HG02642 (cell line): ENCODE measurements at regions not wholly inside any gene's neighbourhood (a gene's known extent, or its start where the extent isn't known, plus 50 kb on each side); places are given as distances from the start of the nearest gene placed in this dataset.

Source experiments
- ATAC-seq: cut with Tn5 transposase; IDR thresholded peaks from one replicate; pipeline ENCODE4 v1.9.1; 2021; ENCODE audit warnings: mild to moderate bottlenecking; ENCODE audit not compliant: unreplicated experiment, poor library complexity

DNA sequence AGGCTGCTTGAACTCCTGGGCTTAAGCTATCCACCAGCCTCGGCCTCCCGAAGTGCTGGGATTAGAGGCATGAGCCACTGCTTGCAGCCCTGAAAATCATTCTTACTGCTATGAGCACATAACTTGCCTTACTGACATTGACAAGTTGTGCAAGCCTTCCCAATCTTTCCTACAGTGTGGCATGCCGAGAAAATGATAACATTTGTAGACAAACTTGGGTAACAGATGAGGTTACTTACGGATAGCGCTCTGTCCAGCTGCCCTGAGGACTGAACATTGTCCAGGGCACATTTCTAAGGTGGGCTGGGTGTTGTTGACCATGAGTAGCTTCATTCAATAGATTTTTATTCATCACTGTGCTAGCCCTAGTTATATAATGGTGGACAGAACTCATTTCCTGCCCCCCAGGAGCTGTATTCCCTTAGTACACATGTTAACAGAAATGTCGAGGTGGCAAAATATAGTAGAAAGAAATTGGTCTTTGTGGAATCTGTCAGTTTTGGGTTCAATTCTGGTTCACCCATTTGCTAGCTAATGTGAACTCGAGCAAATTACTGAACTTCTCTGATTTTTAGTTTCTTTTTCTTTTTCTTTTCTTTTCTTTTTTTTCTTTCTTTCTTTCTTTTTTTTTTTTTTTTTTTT, 118.4 kb upstream of the AKIRIN2 start:
- no peak for ATAC-seq

DNA sequence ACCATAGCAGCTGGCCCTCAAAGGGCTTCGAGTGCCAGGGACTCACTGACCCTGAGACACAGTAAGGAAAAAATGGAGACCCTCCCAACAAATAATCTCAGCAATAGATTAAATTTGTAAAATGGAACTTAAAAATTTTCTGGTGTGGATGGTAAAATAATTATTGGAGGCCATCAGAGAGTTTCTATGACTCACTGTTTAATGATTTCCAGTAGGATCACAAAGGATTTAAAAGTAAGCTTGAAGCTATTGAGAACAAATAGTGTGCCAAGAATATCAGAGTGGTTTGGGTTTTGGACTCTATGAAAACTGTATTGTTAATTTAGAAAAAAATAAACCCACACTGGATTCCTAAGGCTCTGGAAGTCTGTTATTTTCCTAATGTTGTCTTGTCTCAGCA, 115.2 kb upstream of the AKIRIN2 start:
- no peak for ATAC-seq

DNA sequence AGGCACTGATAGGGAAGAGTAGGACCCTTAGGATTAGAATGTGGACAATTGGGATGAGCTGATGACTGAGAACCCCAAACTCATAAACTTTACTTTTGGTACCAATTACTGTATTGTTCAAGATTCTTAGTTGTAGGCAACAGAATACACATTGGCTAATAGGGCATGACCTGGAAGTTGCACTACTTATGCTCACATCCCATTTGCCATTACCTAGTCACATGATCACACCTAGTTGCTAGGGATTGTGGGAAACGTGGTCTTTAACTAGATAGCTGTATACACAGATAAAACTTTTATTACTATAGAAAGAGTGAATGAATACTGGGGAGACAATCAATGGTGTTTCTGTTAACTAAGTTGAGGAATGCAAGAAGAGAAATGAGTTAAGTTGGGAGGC, 113.4 kb upstream of the AKIRIN2 start:
- ATAC-seq, result no peak

DNA sequence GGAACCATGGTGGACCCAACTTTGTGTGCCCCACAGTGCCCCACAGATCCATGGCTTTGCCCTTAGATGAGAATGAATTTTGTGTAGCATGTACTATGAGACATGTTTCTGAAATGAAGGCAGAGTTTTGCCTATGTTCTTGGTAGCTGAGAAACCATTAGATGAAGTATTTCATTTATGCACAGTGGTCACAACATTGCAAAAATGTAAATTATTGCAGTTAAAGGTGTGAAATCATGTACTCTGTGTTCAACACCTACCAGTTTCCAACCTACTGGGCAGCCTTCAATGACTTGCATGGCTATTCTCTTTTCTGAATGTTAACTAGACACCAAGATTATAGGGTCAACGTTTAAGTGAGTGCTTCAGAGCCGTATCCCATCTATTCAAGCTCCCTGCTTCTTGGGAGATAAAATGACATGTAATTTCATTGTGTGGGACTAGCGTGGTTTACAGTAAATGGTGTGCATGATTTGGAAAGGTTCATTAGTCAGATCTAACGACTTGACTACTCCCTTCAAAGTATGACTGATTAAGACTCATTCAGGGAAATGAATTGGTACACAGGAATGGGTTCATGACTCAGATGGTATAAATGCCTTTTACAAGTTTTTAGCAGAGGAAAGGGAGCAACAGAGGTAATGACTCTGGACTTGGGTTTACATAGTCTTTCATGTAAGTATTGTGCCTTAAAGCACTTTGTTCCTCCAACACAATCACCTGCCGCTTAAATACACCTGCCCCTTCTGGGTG, 106.1 kb upstream of the AKIRIN2 start:
- ATAC-seq, result no peak

DNA sequence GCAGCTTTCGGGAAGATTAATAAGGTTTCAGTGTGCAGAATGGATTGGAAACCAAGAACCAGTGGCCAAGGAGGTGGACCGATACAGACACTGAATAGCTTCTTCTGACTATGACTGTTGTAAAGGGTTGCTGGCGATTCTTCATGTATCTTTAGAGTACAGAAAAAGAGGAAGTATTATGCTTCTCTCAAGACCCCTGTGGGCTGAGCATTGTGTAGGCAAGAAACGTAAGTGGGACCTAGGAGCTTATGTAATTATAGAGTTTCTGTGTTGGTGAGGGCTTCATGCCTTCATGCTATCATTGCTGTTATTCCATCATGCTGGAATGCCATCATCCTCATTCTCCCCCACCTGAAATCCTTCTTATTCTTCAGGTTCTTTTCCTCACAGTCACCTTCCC, 105.4 kb upstream of the AKIRIN2 start:
- ATAC-seq, result peak; percentile 73

DNA sequence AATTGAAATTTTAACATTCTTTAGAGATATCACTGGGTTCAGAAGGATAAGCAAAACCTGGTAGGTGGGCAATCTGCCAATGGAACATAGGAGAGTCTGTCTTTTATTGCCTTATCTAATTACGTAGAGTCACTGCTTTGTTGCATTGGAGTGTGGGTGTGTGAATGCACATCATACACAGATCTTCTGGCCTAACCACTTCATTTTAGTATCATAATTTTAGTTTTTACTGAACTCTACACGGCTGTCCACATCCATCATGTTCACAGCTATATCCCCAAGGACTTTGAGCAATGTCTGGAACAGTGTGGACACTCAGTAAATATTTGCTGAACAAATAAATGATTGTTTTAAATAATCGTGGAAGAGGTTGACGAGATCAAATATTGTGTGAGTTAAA, 104.6 kb upstream of the AKIRIN2 start:
- no peak for ATAC-seq

DNA sequence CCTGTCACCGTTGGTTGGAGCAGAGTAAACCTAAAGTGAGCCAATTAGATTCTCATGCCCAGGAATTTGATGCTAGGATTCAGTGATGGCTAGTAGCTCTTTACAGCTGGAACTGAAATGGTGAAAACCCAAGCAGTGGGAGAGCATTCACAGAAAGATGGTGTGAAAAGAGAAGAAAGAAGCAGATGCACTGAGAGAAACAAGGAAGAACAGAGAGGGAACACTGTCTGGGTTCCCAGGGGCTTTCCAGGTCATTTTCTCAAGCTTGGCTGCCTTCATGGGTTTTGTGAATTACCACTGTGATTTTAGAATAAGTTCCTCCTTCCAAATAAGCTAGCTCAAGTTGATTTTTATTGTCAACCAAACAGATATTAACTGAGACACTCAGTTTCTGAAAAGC, 104.1 kb upstream of the AKIRIN2 start:
- ATAC-seq, result no peak

DNA sequence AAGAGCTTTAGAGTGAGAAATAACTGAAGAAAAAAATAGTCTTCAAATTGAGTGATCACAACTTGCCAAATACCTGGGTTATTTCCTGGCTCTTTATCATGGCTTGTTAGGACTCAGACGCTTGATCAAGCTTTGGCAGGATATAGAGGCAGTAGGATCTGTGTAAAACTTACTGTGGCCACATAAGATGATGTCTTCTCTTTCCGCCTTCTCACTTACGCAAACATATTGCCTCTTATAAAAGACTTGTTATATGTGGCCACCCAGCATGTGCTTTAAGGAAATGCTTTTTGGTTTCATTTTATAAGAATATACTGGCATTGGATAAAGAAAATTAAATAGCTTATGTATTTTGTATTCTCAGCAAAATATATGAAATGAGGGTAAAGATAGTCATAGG, 101.8 kb upstream of the AKIRIN2 start:
- ATAC-seq, result no peak

DNA sequence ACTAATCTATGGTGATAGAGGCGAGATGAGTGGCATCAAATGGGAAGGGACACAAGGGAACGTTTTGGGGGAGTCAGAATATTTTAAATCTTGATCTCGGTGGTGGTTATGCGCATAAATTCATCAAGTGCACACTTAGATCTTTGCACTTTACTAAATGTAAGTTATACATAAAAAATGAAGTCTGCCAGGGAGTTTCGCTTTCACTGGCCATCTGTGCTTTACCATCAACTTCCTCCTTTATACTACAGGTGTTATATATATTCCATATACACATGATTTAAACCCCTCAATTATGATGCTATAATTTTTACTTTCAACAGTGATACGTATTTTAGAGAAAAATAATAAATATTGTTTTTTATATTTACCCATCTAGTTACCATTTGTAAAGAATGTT, 97.6 kb upstream of the AKIRIN2 start:
- ATAC-seq, result no peak

DNA sequence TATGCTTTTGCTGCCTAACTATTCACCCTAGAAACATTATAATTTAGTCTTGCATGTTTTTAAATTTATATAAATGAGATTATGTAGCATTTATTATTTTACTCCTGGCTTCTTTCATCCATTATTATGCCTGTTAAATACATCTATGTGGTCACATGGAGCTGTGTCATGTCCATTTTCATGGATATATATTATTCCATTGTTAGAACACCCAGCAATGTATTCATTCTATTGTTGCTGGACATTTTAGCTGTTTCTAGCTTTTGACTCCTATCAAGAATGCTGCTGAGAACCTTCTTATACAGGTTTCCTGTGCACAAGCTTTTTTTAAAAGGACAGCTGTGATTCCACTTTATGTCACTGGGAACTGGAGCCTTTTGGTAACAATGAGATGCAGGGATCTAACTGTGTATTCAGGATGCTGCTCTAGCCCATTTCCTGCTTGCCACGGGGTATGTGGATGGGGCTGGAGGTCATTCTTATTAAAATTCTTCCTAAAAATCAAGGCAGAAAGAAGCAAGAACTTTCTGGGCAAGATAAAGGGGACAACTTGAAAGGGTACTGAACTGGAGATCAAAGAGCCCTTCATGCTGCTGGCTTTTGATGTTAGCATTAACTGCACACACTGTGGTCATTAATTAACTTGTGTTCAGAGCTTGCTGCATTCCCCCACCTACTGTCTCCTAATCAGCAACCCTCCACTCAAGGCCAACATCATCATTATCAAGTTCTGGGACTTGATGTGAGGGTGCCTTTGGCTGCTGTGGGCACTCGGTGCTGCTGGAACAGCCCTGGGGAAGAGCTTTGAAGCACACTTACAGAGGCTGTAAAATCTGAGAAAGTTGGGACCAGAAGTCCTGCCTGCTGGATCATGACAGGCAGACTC, 96.6 kb upstream of the AKIRIN2 start:
- no peak for ATAC-seq

DNA sequence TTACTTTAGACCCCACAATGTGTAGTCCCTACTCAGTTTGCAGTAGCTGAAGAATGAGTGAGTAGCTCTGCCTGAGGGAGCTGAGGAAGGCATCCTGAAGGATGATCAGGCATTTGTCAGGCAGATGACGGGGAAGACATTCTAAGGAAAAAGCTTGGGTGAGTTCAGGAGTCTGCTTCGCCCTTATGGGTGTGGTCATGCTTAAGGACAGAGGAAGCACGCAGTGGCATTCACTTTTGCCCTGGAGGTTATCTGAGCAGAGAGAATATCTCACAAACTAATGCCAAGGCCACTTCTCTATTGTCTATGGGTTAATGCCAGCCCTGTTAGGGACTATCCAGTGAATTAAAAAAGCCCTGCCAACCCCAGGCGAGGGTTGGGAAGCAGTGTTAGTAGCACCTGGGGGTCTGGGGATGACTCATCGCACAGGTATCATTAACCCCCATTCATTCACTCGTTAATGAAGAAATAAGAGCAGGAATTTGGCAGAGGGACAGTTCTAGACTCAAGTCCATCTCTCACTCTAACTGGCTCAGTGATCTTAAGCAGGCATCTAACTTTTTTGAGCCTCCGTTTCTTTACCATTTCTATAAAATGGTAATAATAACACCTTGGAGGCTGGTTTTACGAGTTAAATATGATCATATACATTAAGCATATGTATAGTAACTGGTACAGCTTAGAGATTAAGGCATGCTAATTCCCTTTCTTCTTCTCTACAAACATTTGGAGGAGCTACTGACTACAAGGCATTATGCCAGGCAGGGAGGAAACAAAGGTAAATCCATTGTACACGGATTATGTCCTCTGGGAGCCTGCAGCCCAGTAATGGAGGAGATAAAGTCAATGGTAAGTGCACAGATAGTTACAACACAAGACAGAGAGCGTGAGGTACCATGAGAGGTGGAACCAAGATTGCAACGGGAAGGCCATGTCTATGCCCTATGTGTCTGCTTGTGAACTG, 93.2 kb upstream of the AKIRIN2 start:
- no peak for ATAC-seq

DNA sequence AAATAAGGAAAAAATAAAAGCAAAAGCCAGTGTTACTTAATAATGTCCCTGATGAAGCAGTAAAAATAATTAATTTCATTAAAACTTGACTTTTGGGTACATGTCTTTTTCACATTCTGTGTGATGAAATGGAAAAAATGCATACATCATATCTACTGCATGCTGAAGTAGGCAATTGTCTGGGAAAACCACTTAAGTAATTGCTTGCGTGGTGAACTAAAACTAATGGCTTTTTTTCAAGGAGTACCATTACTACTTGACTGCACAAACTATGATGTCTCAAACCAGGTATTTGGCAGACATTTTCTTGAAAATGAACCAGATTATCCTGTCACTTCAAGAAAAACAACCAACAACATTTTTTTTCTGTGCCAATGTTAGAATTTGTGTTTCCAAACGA, 91.3 kb upstream of the AKIRIN2 start:
- ATAC-seq, result no peak

DNA sequence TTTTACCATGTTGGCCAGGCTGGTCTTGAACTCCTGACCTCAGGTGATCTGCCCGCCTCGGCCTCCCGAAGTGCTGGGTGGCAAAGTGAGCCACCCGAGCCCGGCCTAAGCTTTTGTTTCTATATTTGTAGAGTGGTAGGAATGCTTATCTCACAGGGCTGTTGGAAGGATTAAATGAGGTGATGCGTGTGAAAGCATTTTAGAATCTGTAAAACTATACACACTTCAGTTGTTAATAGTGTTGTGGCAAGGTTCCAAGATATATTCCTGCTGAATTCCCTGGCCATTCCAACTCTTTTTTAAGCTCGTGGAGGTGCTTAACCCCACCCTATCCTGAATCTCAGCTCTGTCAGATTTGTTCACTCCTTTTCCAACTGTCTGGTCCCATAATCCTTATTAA, 89.9 kb upstream of the AKIRIN2 start:
- ATAC-seq, result no peak

DNA sequence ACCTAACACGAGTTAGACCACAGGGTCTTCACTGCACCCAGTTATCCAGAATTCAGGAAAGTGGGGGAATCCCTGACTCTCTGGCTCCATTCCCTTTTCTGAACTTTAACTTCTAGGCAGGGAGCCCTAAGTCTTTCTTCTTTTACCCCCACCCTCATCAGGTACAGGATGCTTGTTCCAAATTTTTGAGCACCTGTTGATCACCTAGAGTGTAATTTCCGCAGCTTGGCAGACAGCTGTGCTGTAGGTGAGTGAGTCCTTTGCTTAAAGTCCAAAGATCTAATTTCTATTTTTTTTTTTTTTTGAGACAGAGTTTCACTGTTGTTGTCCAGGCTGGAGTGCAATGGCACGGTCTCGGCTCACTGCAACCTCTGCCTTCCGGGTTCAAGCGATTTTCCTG, 89.5 kb upstream of the AKIRIN2 start:
- no peak for ATAC-seq

DNA sequence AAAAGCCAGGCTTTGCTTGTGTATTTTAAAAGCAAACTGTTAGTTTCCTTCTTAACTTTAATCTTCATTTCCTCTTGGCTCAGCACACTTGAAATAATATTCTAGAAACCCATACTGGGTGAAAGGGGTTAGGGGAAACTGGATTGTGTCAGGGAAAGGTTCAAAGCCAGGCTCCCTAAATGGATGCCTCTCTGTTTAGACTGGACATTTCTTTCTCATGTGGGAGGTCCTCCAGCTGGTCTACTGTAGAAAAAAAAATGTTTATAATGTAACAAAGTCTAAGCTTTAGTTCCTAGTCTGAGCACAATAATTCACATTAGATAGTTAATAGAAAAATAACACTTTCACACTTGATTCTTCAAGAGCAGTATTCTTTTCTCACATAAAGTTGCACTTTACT, 89.0 kb upstream of the AKIRIN2 start:
- ATAC-seq, result no peak

DNA sequence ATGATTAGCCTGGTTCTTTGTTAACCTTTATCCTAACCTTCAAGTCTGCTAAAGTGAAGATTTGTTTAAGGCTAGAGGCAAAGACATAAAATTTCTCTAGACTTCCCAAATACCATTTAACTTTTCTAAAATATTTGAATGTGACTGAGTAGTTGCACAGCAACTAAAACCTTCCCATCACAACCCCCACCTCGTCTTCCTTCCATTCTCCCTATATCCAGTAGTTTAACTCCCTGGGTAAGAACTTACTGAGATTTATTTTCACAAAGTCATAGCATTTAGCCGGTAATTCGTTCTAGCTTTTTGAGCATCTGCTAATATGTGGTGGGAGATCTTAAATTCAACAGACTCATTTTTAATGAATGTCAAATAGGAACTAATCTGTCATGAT, 87.9 kb upstream of the AKIRIN2 start:
- no peak for ATAC-seq

DNA sequence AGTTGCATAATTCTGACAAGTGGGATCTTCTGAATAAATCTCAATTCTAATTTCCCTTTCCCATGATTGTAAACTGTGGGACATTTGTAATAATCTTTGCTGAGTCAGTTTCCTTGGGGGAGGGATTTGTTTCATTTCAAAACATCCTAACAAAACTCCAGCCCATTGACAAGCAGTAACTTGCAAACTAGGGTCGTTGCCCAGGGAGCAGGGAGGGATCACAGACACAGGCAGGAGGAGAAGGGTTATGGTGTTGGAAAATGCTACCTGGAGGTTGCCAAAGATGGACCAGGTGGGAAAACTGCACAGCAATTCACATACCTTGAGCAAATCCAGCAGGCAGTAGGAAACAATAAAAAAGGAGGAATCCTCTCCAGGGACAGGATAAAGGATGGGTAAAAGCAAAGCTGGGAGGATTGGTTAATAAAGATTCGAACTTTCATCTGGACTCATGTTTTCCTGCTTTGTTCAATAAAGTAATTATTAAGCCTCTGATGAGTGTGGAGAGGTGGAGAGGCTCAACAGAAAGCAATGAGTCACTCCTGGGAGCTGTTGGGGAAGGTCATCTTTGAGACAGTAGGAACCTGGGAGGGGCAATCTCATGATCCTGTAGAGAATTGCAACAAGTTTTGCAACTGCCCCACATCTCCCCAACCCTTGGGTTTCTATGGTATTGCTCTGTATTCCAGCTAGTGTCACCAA, 87.3 kb upstream of the AKIRIN2 start:
- ATAC-seq, result no peak

DNA sequence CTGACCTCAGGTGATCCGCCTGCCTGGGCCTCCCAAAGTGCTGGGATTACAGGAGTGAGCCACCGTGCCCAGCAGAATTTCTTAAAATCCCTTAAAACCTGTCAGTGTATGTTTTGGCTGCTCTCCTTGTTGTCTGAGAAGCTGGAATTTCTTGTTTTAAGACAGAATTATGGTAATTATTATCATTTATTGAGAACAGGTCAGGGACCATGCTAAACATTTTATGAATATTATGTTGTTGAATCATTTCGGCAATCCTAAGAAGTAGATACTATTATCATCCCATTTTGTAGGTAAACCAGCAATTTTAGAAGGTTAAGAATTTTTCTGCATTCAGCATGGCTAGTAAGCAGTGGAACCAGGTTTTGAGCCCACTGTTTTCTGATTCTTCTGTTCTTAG, 86.1 kb upstream of the AKIRIN2 start:
- ATAC-seq, result no peak

DNA sequence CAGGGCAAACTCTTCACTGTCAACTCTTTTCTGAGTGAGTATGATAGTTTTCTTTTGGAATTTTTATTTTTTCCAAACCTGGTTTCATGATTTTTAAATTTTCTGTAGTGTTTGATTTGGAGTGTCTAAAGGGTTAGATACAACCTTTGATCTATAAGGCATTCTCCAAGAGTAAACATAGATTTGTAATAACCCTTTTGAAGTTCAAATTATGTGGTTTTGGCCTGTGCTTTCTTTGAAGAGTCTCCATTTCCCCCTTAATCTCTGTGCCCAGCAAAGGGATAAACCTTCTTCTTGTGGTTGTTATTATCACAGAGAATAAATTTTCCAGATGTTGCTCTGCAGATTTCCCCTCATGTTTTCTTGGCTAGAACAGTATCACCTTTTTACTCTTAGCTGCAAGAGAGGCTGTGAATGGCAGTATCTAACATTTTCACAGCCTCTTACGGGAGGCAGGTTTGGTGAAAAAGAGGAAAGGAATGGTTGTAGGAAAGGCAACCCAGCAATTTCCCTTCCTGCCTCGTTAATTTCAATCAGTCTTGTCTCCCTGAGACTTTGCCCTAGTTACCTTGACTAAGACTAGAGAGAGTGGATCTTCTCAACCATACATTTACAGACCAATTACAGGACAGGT, 83.3 kb upstream of the AKIRIN2 start:
- no peak for ATAC-seq
